ENCODE measurements at regions not wholly inside any gene's neighbourhood (a gene's known extent, or its start where the extent isn't known, plus 50 kb on each side); places are given as distances from the start of the nearest gene placed in this dataset.
"Not testable (repeated sequence)": the region's sequence is repeated elsewhere in the genome, so short reads cannot be mapped to it uniquely, and the experiment has no call there.

DNA sequence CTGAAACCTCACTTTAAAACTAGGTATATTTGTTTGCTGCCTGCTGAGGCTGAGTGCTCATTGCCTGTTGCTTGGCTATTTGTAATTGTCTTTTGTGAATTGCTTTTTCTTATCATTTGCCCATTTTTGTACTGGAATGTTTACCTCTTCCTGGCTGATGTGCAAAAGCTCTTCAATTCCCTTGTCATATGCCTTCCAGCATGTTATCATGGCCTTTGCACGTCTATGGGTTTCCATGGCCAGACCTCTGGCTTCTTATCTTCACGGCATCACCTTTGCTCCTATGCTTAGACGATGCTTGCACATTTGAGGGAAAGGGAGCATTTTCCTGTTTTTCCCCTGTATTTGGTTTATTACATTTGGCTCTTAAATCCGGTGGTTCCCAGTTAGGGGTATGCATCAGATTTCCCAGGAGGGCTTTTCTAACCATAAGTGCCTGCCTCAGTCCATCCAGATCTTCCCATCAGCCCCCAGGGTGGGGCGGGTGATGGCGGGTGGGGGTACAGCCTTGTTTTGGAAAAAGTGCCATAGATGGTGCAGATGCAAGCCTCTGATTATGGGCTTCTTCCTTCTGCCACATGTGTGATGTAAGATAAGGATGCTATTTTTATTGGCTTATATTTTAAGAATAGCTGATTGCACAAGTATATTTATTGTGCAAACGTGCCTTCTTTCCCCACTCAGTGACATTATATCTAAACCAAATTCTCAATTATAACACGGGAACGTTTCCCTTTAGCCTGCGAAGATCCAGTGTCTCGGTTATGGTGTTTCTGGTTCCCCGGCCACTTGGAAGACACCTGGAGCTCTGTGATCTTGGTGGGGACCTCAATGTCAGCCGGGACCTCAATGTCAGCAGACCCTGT is 70.6 kb upstream of the SEPTIN5 start:
- peak; percentile 89 for DNase-seq

DNA sequence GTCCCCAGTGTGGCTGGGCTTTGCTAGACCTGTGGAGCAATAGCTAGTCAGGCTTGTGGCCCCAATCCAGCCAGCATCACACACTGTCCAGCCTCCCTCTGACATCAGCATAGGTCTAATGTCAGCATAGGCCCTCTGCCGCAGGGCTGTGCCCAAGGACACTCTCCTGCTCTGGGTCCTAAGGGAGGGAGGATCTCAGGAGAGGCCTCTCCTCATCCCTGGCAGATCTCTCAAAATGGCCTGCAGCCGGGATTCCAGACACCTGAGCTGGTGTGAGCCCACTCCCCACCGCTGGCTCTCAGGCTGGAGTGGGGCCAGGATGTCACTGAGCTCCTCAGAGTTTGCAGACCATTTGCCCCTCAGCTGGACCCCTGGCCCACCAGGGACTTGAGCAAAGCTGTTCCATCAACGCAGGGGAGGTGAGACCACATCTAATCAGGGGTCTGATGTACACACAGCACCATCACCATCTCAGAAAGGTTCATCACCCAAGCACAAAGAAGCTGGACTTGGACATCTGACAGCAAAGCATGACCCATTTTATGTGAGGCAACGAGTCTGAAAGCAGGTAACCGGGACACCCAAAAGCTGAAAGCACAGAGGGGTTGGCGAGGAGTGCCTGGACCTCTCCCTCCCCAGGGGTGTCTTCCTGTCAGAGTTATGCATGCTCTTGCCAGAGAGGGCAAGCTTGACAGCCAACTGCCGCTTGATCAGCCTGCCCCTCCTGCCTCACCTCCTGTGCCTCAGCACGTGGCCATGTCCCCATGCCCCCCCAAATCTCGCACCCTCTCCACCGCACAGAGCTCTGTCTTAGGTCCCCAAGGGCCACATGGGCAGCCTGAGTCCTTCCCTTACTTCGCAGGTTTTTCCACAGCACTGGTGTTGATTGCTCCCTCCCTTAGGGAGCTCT is 69.7 kb upstream of the SEPTIN5 start:
- DNase-seq: peak; percentile 60

DNA sequence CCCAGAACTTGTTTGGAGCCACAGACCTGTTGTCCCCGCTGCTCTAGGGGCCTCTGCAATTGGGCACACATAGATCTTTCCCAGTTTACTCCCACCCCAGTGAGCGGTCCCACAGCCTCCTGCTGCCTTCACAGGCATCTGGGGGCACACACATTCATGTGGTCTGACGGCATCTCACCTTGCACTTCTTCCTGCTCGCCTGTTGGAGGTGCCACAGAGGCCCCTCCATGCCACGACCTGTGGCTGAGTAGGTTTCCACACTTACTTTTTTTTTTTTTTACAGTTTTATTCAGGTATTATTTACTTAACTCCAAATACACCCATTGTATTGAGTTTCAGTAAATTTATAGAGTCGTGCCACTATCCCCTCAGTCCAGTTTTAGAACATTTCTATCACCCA is 68.9 kb upstream of the SEPTIN5 start:
- DNase-seq: no peak

DNA sequence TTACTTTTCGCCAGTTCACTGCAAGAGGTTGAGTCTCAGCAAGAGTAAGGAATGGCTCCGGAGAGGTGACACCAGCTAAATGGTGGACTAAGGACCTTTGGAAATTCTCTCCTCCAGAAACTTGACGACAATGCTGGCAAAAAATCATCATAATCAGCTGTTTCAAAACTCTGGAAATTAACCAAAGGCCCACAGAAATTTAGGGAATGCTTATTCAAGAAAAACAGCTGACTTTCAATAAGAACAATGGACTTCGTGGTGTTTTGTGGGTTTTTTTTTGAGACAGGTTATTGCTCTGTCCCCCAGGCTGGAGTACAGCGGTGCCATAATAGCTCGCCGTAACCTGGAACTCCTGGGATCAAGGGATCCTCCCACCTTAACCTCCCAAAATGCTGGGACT is 68.4 kb upstream of the SEPTIN5 start:
- DNase-seq: no peak

DNA sequence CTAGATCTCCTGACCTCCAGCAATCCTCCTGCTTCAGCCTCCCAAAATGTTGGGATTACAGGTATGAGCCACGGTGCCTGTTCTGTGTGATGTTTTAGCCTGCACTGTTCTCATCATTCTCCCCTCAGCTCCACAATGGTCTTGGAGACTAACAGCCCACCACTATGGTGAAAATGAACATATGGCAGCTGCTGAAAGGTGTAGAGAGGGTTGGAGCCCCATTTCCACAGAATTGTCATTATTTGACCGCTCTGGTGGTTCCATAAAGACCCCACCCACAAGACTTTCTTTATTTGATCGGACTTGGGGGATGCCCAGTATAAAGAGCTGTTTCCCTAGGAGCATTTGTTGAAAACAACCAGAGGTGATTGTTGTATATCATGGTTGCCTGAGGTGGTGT is 67.9 kb upstream of the SEPTIN5 start:
- DNase-seq: no peak

DNA sequence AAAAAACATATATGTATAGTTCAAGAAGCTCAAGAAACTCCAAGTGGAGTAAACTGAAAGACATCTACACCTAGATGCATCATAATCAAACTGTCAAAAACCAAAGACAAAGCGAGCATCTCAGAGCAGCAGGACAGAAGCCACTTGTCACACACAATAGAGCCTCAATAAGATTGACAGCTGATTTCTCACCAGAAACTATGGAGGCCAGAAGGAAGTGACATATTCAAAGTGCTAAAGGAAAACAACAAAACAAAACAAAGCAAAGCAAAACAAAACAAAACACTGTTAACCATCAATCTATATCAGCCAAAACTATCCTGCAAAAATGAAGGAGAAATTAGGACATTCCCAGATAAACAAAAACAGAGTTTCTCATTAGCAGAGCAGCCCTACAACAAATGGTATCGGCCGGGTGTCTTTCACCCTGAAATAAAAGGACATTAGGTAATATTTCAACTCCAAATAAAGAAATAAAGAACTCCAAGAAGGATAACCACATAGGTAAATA is 65.8 kb upstream of the SEPTIN5 start:
- DNase-seq: peak; percentile 56

DNA sequence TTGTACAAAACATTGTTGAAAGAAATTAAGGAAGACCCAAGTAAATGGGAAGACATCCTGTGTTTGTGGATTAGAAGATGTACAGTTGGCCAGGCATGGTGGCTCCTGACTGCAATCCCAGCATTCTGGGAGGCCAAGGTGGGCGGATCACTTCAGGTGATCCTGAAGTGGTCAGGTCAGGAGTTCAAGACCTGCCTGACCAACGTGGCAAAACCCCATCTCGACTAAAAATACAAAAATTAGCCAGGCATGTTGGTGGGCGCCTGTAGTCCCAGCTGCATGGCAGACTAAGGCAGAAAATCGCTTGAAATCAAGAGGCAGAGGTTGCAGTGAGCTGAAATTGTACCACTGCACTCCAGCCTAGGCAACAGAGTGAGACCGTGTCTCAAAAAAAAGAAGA is 62.0 kb upstream of the SEPTIN5 start:
- DNase-seq: no peak

DNA sequence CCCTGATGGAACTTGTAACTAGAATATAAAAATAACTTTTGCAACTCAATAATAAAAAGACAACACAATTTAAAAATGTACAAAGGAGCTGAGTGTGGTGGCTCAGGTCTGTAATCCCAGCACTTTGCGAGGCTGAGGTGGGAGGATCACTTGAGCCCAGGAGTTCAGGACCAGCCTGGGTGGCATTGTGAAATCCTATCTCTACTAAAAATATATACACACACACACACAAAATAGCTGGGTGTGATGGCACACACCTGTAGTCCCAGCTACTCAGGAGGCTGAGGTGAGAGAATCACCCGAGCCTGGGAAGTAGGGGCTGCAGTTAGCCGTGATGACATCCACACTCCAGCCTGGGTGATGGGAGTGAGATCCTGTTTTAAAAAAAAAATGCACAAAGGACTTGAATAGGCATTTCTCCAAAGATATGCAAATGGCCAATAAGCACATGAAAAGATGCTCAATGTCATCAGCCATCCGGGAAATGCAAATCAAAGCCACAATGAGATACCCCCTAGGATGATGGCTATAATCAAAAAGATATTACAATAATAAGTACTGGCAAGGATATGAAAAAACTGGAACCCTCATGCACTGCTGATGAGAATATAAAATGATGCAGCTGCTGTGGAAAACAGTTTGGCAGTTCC is 59.8 kb upstream of the SEPTIN5 start:
- no peak for DNase-seq

DNA sequence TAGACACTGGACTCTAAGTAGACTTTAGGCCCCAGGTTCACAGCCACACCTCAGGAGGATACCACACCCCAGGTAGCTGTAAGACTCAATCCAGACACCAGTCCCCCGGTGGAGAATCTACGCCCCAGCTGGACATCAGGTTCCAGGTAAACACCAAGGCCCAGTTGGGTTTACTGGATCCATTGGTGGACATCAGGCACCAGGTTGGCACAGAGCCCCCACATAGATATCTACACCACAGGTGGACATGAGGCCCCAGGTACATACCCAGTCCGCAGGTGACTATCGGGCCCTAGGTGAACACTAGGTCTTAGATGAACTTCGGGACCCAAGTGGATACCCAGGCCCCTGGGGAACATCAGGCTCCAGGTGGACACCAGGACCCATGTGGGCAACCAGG is 58.9 kb upstream of the SEPTIN5 start:
- no peak for DNase-seq

DNA sequence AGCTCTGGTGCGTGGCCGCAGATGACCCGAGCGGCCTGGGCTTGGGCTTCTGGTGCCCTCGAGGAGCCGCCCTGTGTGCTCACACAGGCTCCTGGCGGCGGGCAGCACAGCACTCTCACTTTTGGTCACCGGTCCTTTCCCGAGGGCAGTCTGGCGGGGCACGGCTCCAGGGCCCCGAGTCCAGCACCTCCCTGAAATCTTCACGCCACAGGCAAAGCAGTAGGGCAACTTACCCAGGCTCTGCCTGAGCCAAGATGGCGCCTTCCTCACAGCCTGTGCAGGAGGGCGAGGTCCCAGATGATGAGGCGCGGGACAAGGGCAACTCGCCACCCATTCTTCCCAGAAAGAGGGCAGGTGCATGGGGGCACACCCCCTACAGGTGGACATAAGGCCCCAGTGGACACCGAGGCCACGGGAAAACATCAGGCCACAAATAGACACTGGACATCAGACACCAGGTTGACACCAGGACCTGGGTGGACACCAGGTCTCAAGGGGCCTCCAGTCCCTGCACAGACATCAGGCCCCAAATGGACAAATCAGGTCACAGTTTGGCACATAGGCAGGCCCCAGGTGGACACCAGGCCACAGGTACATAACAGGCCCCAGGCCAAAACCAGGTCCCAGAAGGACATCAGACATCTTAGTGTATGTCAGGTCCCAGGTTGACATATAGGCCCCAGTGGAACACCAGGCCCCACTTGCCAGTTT is 57.6 kb upstream of the SEPTIN5 start:
- DNase-seq: no peak

DNA sequence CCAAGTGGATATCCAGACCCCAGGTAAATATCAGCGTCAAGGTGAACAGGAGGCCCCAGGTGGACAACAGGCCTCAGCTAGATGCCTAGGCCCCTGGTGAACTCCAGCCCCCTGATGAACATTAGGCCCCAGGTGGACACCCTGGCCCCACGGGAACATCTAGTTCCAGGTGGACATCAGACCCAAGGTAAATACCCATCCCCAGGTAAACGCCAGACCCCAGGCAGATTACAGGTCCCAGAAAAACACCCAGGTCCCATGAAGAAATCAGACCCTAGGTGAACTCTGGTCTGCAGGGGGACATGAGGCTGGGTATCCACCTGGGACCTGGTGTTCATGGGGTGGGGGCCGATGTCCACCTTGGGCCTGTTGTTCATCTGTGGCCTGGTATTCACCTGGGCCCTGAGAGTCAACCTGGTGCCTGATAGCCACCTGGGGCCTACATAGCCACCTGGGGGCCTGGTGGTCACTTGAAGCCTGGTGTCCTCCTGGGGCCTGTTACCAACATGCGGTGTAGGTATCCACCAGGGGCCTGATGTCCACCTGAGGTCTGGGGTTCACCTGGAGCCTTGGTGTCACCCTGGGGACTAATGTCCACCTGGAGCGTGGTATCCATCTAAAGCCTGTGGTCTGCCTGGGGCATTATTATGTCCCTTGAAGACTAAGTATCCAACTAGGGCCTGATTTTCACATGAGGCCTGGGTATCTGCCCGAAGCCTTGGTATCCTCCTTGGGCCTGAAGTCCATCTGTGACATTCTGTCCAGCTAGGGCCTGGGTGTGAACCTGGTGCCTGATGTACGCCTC is 56.8 kb upstream of the SEPTIN5 start:
- no peak for DNase-seq

DNA sequence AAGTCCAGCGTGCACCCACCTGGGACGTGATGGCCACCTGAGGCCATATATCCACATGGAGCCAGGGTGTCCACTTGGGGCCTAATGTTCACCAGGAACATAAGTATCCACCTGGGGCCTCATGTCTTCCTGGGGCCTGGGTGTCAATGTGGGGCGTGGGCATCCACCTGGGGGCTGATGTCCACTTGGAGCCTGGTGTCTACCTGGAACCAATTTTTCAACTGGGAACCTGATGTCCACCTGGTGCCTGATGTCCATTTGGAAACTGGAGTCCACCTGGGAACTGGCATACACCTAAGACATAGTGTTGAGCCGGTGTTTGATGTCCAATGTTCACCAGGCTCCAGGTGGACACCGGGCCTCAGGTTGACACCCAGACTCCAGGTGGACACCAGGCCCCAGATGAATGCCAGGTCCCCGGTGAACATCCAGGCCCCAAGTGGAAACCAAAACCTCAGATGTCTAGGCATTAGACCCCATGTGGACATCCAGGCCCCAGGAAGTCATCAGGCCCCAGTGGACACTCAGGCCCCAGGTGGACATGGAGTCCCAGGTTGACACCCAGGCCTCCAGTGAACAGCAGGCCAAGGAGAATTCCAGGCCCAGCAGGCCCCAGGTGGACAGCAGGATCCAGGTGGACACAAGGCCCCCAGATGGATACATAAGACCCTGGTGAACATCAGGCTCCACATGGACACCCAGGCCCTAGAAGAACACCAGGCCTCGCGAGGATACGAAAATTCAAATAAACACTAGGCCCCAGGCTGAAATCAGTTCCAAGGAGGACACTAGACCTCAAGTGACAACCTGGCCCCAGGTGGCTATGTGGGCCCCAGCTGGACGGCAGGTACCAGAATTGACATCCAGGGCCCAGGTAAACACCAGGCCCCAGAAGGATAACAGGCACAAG is 56.0 kb upstream of the SEPTIN5 start:
- DNase-seq: no peak

DNA sequence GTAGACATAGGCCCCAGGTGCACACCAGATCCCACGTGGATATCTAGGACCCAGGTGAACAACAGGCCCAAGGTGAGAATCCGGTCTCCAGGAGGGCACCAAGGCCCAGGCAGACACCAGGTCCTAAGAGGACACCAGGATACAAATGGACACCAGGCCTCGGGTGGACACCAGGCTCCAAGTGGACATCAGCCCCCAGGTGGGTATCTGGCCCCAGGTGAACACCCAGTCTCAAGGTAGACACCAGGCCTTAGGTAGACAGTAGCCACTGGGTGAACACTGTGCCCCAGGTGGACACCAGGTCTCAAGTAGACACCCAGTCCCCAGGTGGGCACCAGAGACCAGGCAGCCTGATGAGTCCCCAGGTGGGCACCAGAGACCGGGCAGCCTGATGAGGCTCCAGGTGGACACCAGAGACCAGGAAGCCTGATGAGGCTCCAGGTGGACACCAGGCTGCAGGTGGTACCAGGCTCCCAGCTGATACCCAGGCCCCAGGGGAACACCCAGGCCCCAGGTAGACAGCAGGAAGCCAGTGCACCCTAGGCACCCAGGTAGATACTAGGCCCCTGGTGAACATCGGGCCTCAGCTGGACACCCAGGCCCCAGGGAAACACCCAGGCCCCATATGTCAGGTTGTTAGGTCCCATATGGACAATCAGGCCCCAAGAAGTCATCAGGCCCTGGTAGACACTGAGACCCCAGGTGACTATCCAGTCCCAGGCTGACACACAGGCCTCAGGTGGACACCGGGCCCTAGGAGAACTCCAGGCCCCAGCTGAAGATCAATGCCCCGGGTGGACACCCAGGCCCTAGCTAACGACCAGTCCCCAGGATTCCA is 55.1 kb upstream of the SEPTIN5 start:
- no peak for DNase-seq

DNA sequence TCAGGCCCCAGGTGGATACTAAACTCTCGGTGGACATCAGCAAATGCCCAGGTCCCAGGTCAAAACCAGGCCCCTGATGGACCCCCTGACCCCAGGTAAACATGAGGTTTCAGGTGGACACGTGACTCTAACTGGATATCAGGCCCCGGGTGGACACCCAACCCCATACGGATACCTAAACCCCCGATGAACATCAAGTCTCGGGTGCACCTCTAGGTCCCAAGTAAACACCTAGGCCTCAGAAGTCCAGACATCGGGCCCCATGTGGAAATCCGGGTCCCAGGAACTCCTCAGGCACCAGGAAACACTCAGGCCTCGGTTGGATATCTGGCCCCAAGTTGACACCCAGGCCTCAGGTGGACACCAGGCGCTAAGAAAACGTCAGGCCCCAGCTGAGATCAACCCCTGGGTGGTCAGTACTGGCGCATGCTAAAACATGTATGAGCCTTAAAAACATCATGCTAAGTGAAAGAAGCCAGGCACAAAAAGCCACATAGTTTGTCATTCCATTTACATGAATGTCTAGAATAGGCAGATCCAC is 54.4 kb upstream of the SEPTIN5 start:
- no peak for DNase-seq

DNA sequence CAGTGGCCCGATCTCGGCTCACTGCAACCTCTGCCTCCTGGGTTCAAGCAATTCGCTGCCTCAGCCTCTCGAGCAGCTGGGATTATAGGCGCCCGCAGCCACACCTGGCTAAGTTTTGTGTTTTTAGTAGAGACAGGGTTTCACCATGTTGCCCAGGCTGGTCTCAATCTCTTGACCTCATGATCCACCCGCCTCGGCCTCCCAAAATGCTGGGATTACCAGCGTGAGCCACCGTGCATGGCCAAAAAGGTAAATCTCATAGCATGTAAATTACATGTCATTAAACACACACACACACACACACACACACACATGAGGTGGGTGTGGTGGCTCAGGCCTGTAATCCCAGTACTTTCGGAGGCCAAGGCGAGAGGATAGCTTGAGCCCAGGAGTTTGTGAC is 53.7 kb upstream of the SEPTIN5 start:
- not testable (repeated sequence) for DNase-seq

DNA sequence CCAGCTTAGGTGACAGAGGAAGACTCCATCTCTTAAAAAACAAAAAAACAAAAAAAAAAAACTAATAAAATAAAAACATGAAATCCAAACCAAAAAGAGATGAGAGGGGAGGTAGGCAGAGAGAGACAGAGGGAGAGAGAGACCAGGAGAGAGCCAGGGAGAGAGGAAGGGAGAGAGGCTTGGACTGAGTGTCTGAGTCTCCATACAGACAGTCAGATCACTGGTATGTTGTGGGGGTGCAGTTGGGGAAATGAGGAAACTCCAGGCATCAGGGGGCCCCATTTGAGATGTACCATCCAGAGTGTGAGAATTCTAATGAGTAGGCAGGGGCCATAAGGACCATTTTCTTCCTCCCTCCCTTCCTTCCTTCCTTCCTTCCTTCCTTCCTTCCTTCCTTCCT is 53.1 kb upstream of the SEPTIN5 start:
- no peak for DNase-seq

DNA sequence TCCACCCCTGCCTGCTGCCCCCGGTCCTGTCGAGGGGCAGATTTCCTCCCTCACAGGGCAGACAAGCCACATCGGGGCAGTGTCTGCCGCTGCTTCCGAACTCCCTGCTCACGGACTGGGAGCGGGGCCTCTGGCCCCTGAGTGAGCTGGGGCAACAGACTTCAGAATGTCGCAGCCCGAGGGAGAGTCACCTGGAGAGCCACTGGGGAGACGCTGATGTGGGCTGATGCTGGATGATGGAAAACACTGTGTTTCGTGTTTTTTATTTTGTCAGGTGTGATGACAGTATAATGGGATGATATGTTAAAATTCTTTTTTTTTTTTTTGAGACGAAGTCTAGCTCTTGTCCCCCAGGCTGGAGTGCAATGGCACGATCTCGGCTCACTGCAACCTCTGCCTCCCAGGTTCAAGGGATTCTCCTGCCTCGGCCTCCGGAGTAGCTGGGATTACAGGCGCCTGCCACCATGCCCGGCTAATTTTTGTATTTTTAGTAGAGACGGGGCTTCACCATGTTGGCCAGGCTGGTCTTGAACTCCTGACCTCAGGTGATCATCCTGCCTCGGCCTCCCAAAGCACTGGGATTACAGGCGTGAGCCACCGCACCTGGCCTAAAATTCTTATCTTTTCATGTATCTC is 52.1 kb upstream of the SEPTIN5 start:
- DNase-seq: not testable (repeated sequence)

DNA sequence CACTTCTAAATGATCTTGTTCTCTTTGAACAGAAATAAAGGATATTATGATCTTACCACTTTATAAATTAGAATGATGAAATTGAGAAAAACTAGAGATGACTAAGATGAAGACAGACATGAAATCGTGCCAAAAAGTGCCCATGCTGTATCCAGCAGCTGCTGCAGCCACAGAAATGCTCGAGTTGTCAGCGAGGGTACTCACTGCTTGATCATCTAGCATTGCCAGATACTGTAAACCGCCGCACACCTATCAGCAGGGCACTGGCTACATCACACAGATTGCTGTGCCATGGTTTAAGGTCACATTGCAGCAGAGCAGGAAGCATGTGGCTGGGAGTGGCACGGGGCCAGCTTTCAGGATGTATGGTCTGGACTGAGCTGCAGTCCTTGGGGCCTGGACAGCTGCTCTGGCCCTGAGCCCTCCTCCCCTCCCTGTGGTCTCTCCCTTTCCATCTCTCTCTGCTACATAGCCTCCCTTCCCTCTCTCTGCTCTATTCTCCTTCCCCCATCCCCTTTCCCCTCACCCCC is 51.0 kb upstream of the SEPTIN5 start:
- peak; percentile 79 for DNase-seq
